ENCODE measurements at regions not wholly inside any gene's neighbourhood (a gene's known extent, or its start where the extent isn't known, plus 50 kb on each side); places are given as distances from the start of the nearest gene placed in this dataset.

DNA sequence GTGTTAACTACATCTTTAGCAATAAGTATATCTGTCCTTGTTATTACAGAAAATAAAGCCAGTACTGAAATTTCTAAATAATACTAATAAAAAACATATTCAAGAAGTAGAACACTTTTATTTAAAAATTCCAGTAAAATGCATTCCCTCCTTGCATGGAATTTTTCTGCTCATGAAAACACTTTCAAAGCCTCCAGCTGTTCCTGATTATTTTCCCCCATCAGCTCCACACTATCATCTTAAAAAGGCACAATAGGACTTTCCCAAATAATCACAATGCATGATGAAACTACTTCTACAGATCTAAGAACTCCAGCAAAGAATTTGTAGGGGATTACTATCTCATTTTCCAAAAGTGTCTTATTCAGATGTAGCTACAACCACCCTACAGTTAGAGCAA is 162.6 kb upstream of the USP25 start:
- H4K8ac ChIP-seq (ENCODE audit: low read depth, low read length): no peak overlapping the region
- DNase-seq: no peak

DNA sequence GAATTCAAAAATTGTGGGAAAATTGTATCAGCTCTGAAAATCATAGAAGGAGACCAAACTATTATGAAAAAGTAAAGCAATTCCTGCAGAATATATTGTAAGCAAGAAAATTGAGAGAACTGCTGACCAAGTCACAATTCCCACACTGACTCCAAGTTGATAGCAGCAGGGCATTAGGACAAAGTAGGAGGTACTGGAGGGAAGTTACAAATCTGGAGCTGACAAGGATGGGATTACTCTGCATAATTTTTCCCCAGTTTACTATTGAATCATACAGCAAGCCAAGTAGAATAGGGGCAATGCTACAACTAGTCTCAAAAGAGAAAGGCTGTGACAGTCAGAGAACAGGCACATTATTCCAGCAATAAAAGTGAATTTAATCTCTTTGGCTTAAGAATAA is 161.3 kb upstream of the USP25 start:
- no peak overlapping the region for H2AK5ac ChIP-seq (ENCODE audit: low read length)
- H3K36me3 ChIP-seq (ENCODE audit: control insufficient read depth in 1 of 2, insufficient read depth in 2 of 2, low read length in 2 of 2): no peaks in the 10 kb centered on the region
- H3K4me3 ChIP-seq (ENCODE audit: low read depth, low read length): no peak overlapping the region
- no peak overlapping the region for H3K14ac ChIP-seq (ENCODE audit: low read length)
- H3K18ac ChIP-seq (ENCODE audit: low read length): no peak overlapping the region
- no peak overlapping the region for H4K12ac ChIP-seq (ENCODE audit: low read depth, low read length)
- H2BK5ac ChIP-seq (ENCODE audit: low read depth, low read length, poor library complexity): no peak overlapping the region
- no peak overlapping the region for H3K4me2 ChIP-seq (ENCODE audit: low read length)
- H4K91ac ChIP-seq (ENCODE audit: low read depth, low read length): no peak overlapping the region
- no peaks in the 10 kb centered on the region for H3K79me1 ChIP-seq (ENCODE audit: low read length)
- no peaks in the 10 kb centered on the region for H3K79me2 ChIP-seq (ENCODE audit: control insufficient read depth, insufficient read depth, low read length, poor library complexity)
- H3K27ac ChIP-seq (ENCODE audit: low read depth, low read length): no peak overlapping the region
- no peak overlapping the region for H2BK120ac ChIP-seq (ENCODE audit: insufficient read depth, low read length, poor library complexity)
- DNase-seq: no peak
- H3K23ac ChIP-seq (ENCODE audit: low read length): no peak overlapping the region
- no peak overlapping the region for H3K9ac ChIP-seq (ENCODE audit: low read length)
- no peaks in the 10 kb centered on the region for H3K27me3 ChIP-seq (ENCODE audit: insufficient read depth, low read length)
- no peaks in the 10 kb centered on the region for H3K9me3 ChIP-seq (ENCODE audit: insufficient read depth, low read depth, low read length)
- H3K4me1 ChIP-seq (ENCODE audit: control insufficient read depth in 1 of 2, insufficient read depth in 2 of 2, low read length in 2 of 2): peaks cover 0 to 5% of the 10 kb centered on the region in 2 experiments
- no peak overlapping the region for H3K4ac ChIP-seq (ENCODE audit: low read depth, low read length)
- no peak overlapping the region for H2BK12ac ChIP-seq (ENCODE audit: low read length)
- no peak overlapping the region for H4K8ac ChIP-seq (ENCODE audit: low read depth, low read length)
- H2AFZ ChIP-seq (ENCODE audit: insufficient read depth, low read length, poor library complexity): no peak overlapping the region

More for the DNA sequence above, 162.6 kb upstream of the USP25 start:
- Histone ChIP-seq H2BK5ac (ENCODE audit: low read depth, low read length, poor library complexity) (no peak overlapping the region), H2BK12ac (ENCODE audit: low read length) (no peak overlapping the region), H3K23ac (ENCODE audit: low read length) (no peak overlapping the region), H3K4me2 (ENCODE audit: low read length) (no peak overlapping the region), H3K9ac (ENCODE audit: low read length) (no peak overlapping the region), H2AK5ac (ENCODE audit: low read length) (no peak overlapping the region), H3K4ac (ENCODE audit: low read depth, low read length) (no peak overlapping the region), H2BK120ac (ENCODE audit: insufficient read depth, low read length, poor library complexity) (no peak overlapping the region), H4K91ac (ENCODE audit: low read depth, low read length) (no peak overlapping the region), H3K36me3 (ENCODE audit: control insufficient read depth in 1 of 2, insufficient read depth in 2 of 2, low read length in 2 of 2) (no peaks in the 10 kb centered on the region), H3K14ac (ENCODE audit: low read length) (no peak overlapping the region), H3K18ac (ENCODE audit: low read length) (no peak overlapping the region), H3K27me3 (ENCODE audit: insufficient read depth, low read length) (no peaks in the 10 kb centered on the region), H2AFZ (ENCODE audit: insufficient read depth, low read length, poor library complexity) (no peak overlapping the region), H3K27ac (ENCODE audit: low read depth, low read length) (no peak overlapping the region), H3K4me3 (ENCODE audit: low read depth, low read length) (no peak overlapping the region), H3K9me3 (ENCODE audit: insufficient read depth, low read depth, low read length) (no peaks in the 10 kb centered on the region), H3K79me2 (ENCODE audit: control insufficient read depth, insufficient read depth, low read length, poor library complexity) (no peaks in the 10 kb centered on the region), H4K12ac (ENCODE audit: low read depth, low read length) (no peak overlapping the region), H3K79me1 (ENCODE audit: low read length) (no peaks in the 10 kb centered on the region), H3K4me1 (ENCODE audit: control insufficient read depth in 1 of 2, insufficient read depth in 2 of 2, low read length in 2 of 2) (peaks cover 0 to 5% of the 10 kb centered on the region in 2 experiments)

DNA sequence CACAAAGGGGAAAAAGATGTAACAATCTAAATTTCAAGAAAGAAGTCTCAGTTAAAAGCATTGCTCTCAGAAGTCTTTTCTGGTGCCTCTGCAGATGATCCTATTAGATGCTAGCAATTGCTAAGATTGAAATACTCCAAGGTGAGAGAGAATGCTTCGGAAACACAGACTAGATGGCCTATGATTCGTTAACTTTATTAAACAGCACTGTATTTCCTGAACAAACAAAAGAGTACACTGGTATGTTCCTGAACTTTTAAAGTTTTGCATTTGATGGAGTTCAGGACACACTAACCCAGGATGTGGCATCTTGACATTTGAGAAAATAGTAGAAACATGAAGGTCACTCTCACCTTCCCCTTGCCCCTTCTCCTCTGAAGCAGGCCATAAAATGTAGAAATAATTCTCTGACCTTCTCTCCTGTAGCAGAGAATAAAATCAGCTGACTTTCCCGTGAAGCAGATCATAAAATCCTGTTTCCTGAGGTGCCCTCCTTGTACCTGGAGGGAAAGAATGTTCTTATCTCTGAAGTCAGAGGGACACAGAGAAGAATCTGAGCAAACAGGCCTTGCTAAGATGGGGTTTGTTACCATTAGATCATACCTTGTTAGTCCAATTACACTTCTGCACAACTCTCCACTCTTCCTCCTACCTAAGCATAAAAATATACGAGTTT is 142.9 kb upstream of the USP25 start:
- H2BK5ac ChIP-seq (ENCODE audit: low read depth, low read length, poor library complexity): no peak overlapping the region
- no peak overlapping the region for H3K23ac ChIP-seq (ENCODE audit: low read length)
- no CpG with 5 or more reads among the region's 4 CpGs for WGBS (ENCODE audit: extremely low coverage, insufficient coverage, insufficient read length)
- no peaks in the 10 kb centered on the region for H3K79me2 ChIP-seq (ENCODE audit: control insufficient read depth, insufficient read depth, low read length, poor library complexity)
- no peaks in the 10 kb centered on the region for H3K27me3 ChIP-seq (ENCODE audit: insufficient read depth, low read length)
- H4K12ac ChIP-seq (ENCODE audit: low read depth, low read length): no peak overlapping the region
- H3K4ac ChIP-seq (ENCODE audit: low read depth, low read length): no peak overlapping the region
- no peak overlapping the region for H2BK120ac ChIP-seq (ENCODE audit: insufficient read depth, low read length, poor library complexity)
- peak in 1 of 2 donors; percentile 33 for DNase-seq
- peak overlapping the region; percentile 11 for H3K27ac ChIP-seq (ENCODE audit: low read depth, low read length)
- no peak overlapping the region for H3K4me2 ChIP-seq (ENCODE audit: low read length)
- H4K91ac ChIP-seq (ENCODE audit: low read depth, low read length): no peak overlapping the region
- no peak overlapping the region for H3K14ac ChIP-seq (ENCODE audit: low read length)
- H4K8ac ChIP-seq (ENCODE audit: low read depth, low read length): no peak overlapping the region
- peaks cover 0 to 2% of the 10 kb centered on the region in 2 experiments for H3K4me1 ChIP-seq (ENCODE audit: control insufficient read depth in 1 of 2, insufficient read depth in 2 of 2, low read length in 2 of 2)
- H3K79me1 ChIP-seq (ENCODE audit: low read length): no peaks in the 10 kb centered on the region
- H3K4me3 ChIP-seq (ENCODE audit: low read depth, low read length): no peak overlapping the region
- no peaks in the 10 kb centered on the region for H3K9me3 ChIP-seq (ENCODE audit: insufficient read depth, low read depth, low read length)
- no peaks in the 10 kb centered on the region for H3K36me3 ChIP-seq (ENCODE audit: control insufficient read depth in 1 of 2, insufficient read depth in 2 of 2, low read length in 2 of 2)
- no peak overlapping the region for H3K9ac ChIP-seq (ENCODE audit: low read length)
- H3K18ac ChIP-seq (ENCODE audit: low read length): no peak overlapping the region
- no peak overlapping the region for H2AK5ac ChIP-seq (ENCODE audit: low read length)
- no peak overlapping the region for H2AFZ ChIP-seq (ENCODE audit: insufficient read depth, low read length, poor library complexity)
- H2BK12ac ChIP-seq (ENCODE audit: low read length): no peak overlapping the region

DNA sequence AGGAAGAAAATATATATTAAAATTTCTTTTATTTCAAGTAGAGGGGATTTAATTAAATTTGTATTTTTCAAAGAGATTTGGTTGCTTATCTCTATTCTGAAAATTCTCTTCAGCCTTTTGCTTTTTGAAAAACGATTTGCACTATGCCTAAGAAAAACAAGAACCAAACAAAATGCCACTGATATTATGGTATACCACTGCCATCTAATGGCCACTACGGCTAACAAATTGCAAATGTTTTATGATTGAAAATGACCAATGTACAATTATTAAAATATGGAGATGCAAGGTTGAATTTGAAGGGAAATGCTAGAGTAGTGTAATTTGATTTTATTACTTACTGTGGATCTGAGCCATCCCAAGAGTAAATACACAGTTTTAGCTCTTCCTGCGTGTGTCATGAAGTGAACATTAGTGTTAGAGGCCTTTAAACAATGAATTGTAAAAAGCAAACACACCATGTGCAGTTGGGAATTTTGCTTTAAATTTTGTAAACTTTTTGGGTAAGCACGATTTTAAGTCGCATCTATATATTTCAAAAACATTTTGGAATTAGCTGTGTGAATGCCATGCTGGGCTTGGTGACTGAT is 137.4 kb upstream of the USP25 start:
- WGBS (ENCODE audit: extremely low coverage, insufficient coverage, insufficient read length): no CpG with 5 or more reads among the region's 5 CpGs

More for the DNA sequence above, 137.4 kb upstream of the USP25 start:
- Histone ChIP-seq H3K23ac (ENCODE audit: low read length) (no peak overlapping the region), H2AFZ (ENCODE audit: insufficient read depth, low read length, poor library complexity) (no peak overlapping the region), H4K91ac (ENCODE audit: low read depth, low read length) (no peak overlapping the region), H3K9ac (ENCODE audit: low read length) (no peak overlapping the region), H3K9me3 (ENCODE audit: insufficient read depth, low read depth, low read length) (no peaks in the 10 kb centered on the region), H2BK120ac (ENCODE audit: insufficient read depth, low read length, poor library complexity) (no peak overlapping the region), H3K4me1 (ENCODE audit: control insufficient read depth in 1 of 2, insufficient read depth in 2 of 2, low read length in 2 of 2) (peaks cover 0 to 2% of the 10 kb centered on the region in 2 experiments), H2BK5ac (ENCODE audit: low read depth, low read length, poor library complexity) (no peak overlapping the region), H3K79me2 (ENCODE audit: control insufficient read depth, insufficient read depth, low read length, poor library complexity) (no peaks in the 10 kb centered on the region), H3K4me2 (ENCODE audit: low read length) (no peak overlapping the region), H3K4me3 (ENCODE audit: low read depth, low read length) (no peak overlapping the region), H3K4ac (ENCODE audit: low read depth, low read length) (no peak overlapping the region), H3K14ac (ENCODE audit: low read length) (no peak overlapping the region), H3K27ac (ENCODE audit: low read depth, low read length) (no peak overlapping the region), H3K18ac (ENCODE audit: low read length) (no peak overlapping the region), H3K79me1 (ENCODE audit: low read length) (no peaks in the 10 kb centered on the region), H2BK12ac (ENCODE audit: low read length) (no peak overlapping the region), H4K8ac (ENCODE audit: low read depth, low read length) (no peak overlapping the region), H3K36me3 (ENCODE audit: control insufficient read depth in 1 of 2, insufficient read depth in 2 of 2, low read length in 2 of 2) (no peaks in the 10 kb centered on the region), H4K12ac (ENCODE audit: low read depth, low read length) (no peak overlapping the region), H3K27me3 (ENCODE audit: insufficient read depth, low read length) (no peaks in the 10 kb centered on the region), H2AK5ac (ENCODE audit: low read length) (no peak overlapping the region)
- DNase-seq: peak; percentile 15 to 79

All from trophoblast cell (in vitro differentiated cells and primary cell).